ENCODE measurements at regions not wholly inside any gene's neighbourhood (a gene's known extent, or its start where the extent isn't known, plus 50 kb on each side); places are given as distances from the start of the nearest gene placed in this dataset.
"Not testable (repeated sequence)": the region's sequence is repeated elsewhere in the genome, so short reads cannot be mapped to it uniquely, and the experiment has no call there.

DNA sequence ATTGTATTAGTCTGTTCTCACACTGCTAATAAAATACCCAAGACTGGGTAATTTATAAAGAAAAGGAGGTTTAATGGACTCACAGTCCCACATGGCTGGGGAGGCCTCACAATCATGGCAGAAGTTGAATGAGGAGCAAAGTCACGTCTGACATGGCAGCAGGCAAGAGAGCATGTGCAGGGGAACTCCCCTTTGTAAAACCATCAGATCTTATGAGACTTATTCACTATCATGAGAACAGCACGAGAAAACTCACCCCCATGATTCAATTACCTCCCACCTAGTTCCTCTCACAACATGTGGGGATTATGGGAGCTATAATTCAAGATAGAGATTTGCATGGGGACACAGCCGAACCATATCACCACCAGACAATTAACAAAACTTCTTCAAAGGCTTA, 84.4 kb upstream of the ANKRD1 start:
- DNase-seq = not testable (repeated sequence)

DNA sequence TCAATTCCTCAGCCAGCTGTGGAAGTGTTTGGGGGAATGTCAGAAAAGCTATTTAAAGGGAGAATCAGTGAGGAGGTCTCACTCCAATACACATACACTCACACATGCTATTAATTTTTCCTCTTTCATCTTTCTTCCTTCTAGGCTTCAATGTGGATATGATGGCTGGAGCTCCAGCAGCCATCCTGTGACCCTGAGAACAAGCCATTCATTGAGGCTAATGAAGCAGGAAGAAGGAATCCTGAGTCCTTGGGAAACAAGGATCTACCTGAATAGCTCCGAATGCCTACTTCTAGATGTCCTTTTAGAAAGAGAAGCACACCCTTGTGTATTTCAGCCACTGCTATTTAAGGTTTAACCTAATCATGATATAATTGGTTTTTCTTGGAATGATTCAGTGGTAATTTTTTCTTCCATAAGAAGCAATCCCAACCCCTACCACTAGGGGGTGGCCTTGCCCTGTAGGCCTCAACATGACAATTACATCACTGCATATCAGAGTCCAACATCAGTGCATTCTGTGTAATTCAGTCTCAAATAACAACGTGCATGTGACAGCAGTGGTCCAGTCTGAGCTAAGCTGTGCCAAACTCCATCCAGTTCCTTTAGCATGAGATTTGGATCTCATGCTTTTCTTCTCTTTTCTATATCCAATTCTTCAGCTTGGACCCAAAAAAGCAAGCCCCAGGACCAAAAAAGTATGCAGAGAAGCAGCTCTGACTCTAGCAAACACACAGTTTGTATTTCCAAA, 85.3 kb upstream of the ANKRD1 start:
- peak; percentile 76 for DNase-seq

DNA sequence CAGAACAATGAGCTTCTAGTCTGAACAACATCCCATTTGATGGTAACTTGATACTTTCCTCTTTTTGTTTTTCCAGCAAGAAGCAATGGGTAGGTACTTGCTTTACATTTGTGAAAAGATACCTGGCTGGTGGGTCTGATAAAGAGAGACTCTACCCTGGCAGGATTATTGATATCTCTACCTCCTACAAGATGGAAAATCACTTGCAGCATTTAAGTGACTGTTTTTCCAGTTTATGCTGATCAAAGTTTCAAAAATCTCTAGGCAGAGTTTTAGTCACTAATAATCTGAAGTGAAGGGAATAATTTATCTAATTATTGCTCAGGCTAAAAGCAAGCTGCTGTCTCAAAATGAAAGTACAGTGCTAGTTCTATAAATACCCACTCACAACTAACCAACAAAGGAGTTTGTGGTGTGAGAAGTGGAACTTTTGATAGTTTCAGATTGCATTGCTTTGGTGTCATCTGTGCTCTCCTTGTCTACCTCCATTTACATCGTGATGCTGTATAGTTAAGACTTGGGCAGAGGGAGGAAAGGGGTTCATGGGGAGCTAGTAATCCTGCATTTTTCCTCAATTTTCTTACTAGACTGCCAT, 86.0 kb upstream of the ANKRD1 start:
- DNase-seq = no peak

DNA sequence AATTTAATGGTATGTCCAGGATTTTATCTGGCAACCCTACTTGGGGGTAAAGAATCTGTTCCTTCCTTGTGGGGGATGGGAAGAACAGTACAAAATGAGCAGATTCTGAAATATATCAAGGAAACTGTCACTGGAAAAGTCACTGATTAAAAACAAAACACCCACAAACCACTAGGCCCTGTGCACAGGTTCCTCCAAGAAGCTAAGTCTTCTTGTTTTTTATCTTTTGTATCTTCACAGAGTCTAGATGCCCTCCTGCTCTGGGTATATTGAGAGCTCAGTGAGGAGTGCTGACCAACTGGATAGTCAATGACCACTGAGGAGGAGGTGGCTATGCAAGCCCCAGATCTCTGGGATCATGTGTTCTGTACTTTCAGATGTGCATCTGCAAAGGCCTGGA, 86.8 kb upstream of the ANKRD1 start:
- no peak for DNase-seq

DNA sequence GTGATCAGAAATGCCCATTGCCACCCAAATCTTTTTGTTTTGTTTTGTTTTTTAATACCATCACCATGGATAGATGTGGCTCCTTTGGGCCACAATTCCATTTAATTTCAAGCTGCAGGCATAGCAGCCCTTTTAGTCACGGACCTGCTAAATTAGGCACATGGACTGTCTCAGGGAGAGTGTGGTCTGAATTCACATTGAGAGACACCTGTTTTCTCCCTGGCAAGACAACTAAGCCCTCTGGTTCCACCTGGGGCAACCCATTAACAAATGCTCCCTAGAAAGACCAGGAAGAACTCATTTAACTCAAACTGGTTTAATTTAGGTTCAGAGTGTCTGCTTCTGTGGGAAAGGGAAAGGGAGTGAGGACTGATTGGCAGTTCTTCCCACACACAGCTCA, 88.2 kb upstream of the ANKRD1 start:
- no peak for DNase-seq

DNA sequence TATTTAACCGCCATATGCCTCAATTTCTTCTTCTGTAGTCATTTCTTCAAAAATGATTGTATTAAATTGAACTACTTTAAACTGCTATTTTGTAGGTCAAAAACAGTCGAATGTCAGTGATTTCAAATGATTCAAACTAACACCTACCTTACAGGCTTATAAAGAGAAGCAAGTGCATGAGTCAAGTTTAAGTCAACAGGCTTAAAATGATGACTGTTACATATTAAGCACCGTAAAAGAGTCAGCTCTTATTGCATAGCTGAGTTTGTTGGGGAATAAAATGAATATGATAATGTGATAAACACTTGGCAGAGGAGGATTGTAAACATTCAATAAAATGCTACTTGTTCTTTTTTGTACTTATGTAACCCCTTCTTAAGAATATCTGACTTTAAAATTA, 90.1 kb upstream of the ANKRD1 start:
- DNase-seq = no peak

DNA sequence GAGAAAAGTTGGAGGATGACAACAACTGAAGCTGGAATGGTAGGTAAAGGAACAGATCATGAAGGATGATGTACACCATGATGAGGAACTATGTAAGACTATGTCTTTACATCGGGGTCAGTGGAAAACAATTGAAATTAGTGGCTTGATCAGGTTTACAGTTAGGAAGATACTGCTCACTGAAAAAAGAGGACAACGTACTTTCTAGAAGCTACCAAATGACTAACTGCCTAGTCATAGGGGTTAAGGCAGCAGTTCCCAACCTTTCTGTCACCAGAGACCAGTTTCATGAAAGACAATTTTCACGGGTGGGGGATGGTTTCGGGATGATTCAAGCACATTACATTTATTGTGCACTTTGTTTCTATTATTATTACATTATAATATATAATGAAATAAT, 91.6 kb upstream of the ANKRD1 start:
- no peak for DNase-seq

DNA sequence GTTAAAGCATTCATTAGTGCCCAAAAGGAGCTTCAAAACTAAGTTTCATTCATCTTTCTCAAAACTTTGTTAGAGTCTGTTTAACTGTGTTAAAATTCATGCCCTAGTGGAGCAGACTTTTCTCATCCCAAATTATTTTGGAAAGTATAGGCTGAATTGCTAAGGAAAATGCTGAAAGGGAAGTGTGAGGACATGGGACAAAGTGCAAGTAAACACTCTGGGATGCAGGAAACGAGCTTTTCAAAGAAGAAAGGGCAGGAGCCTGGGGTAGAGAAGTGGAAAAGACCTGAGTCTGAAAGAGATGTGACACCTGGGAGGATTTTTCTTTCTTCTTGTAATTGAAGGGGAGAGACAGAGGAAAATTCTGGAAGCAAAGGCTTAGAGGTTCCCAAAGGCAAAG, 93.1 kb upstream of the ANKRD1 start:
- DNase-seq = no peak

DNA sequence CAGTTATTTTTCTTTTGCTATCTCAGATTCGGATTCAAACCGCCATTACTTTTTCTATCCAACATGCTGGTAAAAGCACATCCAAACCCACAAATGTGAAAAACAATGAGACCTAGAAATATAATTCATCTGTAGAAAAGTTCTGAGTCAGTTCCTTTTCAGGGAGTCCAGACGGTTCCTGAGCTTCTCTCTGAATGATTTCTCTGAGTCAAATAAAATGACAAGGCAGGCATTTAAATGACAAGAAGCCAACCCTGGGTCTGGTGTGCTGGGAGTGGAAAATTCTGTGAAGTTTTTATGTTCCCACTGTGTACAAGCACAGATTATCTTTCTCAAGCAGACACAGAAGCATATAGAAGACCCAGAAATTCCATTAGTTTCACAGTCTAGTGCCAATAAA, 96.3 kb upstream of the ANKRD1 start:
- DNase-seq = no peak

DNA sequence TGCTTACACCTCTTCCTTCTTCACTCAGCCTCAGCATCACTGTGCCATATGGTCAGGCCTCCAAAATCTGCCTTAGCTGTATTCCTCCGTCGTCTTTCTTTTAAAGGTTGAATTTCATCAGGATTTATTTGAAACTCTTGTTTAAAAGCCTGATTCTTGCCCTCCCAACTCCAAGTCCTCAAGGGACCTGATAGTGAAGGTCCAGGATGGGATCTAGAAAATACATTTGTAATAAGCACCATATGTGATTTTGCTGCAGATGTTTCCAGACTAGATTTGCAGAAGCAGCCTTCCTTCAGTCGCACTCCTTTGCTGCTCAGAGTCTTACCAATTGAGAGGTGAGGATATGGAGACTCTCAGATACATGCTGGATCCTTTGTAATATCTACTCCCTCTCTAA, 101.0 kb upstream of the ANKRD1 start:
- no peak for DNase-seq

DNA sequence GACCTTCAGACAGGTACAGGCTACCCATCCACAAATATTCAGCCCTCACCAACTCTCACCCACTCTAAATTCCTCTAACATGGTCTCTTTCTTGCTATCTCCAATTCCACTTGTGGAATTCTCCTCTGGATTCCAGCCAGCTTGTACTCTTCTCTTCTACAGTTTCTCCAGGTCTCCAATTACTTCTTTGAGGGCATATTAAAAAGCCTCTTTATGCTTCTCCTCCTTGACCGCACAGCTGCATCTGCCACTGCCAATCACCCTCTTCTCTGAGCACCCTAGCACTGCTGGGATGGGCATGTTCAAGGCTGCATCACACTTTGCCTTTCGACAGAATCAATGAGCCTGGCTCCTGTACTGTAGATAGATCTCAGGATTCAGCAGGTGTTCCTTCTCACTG, 101.5 kb upstream of the ANKRD1 start:
- peak; percentile 54 for DNase-seq

DNA sequence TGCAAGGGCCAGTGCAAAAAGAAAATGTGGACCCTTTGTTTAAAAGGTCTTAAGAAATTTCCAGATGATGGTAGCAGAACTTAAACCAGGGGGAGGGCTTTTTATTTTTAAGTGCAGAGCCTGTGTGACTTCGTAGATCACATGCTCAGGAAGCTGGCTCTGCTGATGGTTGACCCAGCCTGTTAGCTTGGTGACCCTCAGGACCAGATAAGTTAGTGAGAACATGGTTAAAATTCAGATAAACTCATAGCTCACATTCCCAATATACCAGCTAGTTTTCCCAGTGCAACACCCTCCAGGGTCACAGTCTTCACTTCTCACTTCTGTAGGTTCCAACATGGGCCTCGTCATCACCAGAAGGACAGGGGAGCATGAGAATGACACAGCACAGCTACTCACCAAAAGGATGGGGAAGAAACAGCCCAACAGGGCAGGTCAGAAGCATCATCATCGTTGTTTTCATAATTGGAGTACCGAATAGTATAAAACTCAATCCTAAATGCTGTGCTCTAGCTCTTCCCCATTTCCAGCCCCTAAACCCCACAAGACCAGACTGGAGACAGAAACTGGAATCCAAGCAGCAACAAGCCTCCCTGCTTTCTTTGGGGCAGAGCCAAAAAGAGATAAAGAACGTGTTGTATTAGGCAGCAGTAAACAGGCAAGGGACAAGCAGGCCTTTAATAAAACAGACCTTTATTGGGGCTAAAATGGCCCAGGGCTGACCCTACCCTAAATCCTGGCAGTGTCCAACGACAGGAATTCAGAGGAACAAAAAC, 102.2 kb upstream of the ANKRD1 start:
- peak; percentile 55 for DNase-seq

DNA sequence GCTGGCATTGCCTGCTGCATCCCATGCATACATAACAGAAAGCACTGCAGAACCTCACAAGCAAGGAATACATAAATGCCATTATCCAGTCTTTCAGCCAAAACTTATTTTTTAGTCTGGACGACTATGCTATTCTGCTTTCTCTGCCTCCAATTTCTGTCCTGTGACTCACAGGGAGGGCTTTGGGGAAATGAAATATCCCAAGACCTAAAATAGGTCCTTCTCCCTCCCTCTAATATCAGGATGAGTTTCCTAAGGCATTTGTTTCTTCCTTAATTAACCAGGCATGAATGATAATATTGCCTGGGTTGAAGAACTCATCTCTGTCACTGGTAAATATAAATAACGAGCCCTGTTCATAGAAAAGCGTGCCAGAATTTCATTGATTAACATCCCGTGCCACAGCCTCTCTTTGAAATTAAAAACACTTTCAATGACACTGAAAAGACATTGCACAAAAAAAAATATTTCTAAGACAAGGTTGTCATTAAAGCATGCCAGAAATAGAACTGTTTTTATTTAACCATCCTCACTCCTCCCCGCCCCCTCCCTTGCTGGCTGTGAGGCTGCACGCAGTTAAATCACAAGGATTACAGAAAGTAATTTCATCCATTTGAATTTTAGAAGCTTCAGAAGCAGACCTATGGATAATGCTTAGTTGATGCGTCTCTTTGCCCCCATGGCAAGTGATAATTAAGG, 103.0 kb upstream of the ANKRD1 start:
- no peak for DNase-seq

DNA sequence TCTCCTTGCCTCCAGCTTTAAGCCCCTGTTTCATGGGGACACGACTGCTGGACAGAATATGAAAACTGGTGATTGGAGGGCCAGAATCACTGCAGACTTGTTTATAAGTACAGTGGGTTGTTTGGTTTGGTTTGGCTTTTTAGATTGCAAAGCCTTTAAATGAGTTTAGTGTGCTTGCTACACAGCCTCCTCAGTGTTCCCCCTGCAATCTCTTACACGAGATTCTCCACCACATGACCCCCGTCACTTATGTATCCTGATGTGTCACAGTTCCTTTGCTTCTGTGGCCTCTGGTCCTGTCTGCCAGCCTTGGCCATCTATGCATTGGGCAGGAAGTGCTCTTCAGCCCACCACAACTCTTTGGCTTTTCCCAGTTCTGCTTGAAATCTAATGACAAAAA, 103.7 kb upstream of the ANKRD1 start:
- DNase-seq = no peak

DNA sequence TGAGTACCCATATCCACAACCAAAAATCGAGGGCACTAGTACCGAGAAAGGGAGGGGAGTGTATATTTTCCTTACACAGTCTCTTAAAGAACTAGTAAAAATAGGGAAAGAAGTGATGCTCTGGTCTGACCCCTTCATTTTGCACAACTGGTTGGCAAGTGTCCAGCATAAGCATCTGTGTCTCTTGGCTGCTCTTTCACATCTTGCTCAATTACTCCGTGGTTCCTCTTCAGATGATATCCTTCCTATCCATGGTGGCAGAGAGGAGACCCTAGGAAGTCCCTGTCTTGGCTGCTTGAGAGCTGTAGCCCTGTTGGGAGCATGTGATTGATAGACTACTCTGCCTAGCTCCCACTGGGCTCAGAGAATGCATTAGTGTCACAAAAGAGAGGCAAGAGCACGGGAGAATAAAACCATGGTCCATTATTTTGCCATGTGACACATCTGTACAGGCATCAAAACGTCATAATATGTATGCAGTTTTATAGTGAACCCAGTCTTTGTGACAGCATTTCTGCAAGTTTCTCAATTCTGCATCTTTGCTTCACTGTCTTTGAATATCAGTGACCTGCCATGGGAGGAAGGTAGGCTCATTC, 111.8 kb upstream of the ANKRD1 start:
- peak; percentile 40 for DNase-seq

DNA sequence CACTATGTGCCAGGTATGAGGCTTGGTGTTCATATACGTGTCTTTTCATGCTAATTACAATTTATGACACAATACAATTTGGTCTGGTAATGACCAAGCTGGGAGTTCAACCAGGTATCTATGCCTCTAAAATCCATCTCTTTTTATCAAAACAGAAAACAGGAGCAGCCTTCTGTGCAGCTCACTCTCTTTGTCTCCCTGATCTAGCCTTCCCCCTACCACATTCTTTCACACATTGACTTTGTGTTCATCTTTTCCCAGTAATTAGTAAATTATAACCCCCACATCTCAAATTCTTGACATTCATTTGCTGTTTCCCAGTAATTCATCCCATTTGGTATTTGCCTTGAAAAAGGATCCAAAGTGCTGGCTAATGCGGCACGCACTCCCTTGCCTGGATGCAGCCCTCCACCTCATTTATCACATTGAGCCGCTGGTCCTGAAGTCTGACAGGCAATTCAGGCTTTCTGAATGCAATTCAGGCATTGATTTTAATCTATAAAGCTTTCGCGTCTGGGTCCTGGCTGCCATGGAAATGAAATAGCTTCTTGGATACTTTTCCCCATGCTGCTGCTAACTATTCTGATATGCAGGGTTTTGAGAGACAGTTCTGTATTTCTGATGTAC, 112.5 kb upstream of the ANKRD1 start:
- DNase-seq = no peak

DNA sequence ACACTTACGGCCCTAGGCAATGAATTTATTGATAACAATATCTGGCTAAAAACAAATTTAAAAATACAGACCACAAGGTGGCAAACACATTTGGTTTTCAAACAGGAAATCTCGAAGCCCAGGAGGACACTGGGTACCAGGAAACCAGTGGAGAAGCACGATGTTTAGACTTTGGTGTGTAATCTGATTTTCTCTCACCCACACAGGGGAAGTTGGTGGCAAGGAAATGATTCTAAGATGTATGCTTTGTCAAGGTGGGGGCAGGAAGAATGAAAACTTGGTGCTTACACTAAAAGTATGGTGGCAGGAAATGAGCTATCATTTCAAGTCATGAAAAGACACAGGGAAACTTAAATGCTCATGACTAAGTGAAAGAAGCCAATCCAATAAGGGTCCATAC, 113.2 kb upstream of the ANKRD1 start:
- DNase-seq = no peak

DNA sequence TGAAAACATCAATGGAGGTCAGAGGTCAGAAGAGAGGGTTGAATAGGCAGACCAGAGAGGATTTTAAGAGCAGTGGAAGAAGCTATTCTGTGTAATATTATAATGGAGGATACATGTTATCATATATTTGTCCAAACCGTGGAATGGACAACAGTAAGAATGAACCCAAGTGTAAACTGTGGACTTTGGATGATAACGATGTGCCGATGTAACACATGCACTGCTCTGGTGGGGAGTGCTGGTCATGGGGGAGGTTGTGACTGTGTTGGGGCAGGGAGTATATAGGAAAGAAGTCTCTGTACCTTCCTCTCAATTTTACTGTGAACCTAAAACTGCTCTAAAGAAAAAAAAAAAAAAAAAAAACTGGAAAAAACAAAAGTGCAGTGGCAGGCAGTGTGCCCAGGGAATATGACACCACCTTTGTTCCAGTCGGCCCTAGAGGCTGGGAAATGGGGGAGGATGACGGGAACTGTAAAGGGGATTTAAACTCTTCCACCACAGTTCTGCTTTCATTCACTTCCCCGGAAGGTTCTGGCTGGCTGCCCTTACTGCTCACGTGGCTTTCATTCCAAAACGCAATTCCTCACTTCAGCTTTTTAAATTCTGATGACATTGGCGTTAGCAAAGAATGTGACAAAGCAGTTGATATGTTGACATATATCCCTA, 113.7 kb upstream of the ANKRD1 start:
- DNase-seq = peak; percentile 83

DNA sequence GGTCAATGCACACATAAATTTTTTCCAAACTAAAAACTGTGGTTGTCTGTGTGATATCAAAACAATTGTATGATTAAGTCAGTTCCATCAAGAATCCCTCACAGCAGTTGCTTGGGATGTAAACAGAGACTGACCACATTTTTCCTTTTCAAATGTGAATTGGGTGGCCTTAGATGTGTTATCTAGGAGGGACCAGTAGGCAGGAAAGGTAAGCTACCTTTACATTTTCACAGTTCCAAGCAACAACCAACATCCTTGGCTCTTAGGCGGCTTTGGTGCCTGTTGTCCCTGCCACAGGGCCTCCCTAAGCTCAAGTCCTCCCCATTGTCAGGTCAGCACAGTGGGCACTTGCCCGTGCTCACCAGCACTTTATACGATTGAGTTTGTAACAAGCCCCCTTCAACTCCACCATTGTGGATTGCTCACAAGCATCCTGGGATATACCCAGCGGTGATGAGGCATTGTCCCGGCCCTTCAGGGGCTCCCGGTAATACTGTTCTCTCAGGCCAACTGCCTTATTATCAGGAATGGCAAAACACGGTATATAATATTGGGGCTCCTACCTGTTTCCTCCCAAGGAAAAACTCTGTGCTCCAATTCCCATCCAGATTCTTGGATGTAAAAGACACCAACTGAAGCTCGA, 114.9 kb upstream of the ANKRD1 start:
- no peak for DNase-seq

DNA sequence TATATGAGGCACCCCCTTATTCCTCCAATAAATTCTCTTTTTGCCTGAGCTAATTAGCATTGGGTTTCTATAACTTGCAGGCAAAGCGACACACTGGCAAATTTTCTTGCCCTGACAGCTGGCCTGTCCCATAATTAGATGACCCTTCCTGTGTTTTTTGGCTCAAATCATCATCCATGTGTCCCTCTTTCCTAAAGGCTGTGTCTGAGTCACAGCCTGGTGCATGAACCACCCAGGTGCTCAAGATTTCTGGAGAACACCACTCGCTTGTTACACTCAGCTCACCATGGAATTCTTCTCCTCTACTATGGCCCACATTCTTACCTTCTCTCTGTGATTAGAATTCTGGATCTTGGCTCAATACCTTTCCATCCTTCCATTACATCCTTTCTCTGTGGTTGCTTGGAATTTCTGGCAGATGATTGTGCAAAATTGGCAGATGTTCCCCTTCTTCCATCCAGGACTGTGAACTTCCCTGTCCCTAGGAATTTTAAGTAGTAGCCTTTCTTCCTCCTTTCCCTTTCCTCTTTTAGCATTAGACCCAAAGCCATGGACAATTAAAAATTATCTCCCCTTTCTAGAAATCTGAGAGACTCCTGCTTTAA, 116.0 kb upstream of the ANKRD1 start:
- no peak for DNase-seq

DNA sequence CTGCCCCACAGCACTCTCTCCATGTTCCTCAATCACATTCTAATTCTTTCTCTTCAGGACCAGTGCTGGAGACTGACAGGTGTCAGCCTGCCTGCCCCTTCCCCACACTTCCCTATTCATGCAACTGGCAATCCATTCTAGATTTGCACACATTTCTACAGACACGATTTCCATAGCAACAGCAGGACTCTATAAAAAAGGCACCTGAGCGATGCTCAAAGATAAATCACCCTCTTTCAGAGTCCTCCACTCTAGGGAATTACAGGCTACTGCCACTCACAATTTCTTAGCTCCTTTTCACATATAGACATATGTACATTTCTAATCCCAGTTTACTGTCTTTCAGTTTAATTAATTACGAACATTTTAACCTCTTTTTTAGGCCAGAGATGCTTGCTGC, 118.1 kb upstream of the ANKRD1 start:
- no peak for DNase-seq

Data from femur (tissue), 1 donor.